ENCODE measurements at regions not wholly inside any gene's neighbourhood (a gene's known extent, or its start where the extent isn't known, plus 50 kb on each side); places are given as distances from the start of the nearest gene placed in this dataset.
"Not testable (repeated sequence)": the region's sequence is repeated elsewhere in the genome, so short reads cannot be mapped to it uniquely, and the experiment has no call there.

- Histone ChIP-seq H3K9ac (ENCODE audit: low read length in 2 of 2) (no peak overlapping the region), H3K27ac (ENCODE audit: low read length) (no peak overlapping the region), H3K4me3 (ENCODE audit: low read length in 2 of 2) (no peak overlapping the region), H3K9me3 (ENCODE audit: control insufficient read depth in 2 of 2, low read length in 2 of 2) (peaks cover 0 to 2% of the 10 kb centered on the region in 2 donors), H3K27me3 (ENCODE audit: control insufficient read depth in 1 of 2, insufficient read depth in 2 of 2, low read length in 2 of 2) (no peaks in the 10 kb centered on the region), H3K4me1 (ENCODE audit: control insufficient read depth, insufficient read depth, low read length) (no peaks in the 10 kb centered on the region), H3K36me3 (ENCODE audit: control insufficient read depth in 2 of 2, insufficient read depth in 2 of 2, low read length in 2 of 2) (no peaks in the 10 kb centered on the region)
These were observed 326.4 kb downstream of the DCHS2 start for GRCh38 chr4:154164931-154165839.

DNA sequence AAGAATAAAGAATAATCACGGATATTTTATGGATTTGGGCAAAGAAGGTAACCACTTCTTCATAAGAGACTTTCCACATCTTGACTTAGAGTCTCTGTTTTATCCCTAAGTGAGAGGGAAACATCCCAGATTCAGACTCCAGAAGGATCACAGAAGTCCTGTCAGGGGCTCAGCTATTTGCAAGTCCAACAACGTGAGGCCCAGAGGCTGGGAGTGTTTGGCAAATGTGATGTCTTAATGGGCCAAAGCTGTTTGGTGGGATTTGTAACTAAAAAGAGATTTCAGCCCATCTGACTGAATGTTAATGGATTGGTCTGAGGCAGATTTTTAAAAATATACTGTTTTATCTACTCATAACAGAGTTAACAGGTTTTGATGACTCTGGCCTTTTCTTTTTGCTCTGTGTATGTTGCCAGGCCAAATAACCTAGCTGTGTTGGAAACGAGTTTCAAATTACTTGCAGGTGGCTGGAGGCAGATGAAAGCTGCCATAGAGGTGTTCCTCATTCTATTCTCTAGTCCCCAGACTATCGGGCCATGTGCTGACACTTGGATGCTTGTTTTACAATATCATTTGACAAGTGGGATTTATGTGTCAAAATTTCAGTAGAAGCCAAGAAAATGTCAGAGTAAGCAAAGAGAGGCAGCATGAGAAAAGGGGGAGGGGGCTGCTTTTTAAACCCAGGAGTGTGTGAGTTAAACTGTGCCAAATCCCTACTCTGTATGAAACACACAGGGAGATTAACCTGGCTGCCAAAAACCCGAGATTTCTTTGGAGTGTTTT is 330.9 kb downstream of the DCHS2 start:
- no peak overlapping the region for H3K4me3 ChIP-seq (ENCODE audit: low read length in 2 of 2)
- H3K9me3 ChIP-seq (ENCODE audit: control insufficient read depth in 2 of 2, low read length in 2 of 2): peaks cover 0 to 2% of the 10 kb centered on the region in 2 donors
- no peaks in the 10 kb centered on the region for H3K27me3 ChIP-seq (ENCODE audit: control insufficient read depth in 1 of 2, insufficient read depth in 2 of 2, low read length in 2 of 2)
- H3K36me3 ChIP-seq (ENCODE audit: control insufficient read depth in 2 of 2, insufficient read depth in 2 of 2, low read length in 2 of 2): no peaks in the 10 kb centered on the region
- H3K4me1 ChIP-seq (ENCODE audit: control insufficient read depth, insufficient read depth, low read length): no peaks in the 10 kb centered on the region
- no peak overlapping the region for H3K9ac ChIP-seq (ENCODE audit: low read length in 2 of 2)
- no peak overlapping the region for H3K27ac ChIP-seq (ENCODE audit: low read length)

DNA sequence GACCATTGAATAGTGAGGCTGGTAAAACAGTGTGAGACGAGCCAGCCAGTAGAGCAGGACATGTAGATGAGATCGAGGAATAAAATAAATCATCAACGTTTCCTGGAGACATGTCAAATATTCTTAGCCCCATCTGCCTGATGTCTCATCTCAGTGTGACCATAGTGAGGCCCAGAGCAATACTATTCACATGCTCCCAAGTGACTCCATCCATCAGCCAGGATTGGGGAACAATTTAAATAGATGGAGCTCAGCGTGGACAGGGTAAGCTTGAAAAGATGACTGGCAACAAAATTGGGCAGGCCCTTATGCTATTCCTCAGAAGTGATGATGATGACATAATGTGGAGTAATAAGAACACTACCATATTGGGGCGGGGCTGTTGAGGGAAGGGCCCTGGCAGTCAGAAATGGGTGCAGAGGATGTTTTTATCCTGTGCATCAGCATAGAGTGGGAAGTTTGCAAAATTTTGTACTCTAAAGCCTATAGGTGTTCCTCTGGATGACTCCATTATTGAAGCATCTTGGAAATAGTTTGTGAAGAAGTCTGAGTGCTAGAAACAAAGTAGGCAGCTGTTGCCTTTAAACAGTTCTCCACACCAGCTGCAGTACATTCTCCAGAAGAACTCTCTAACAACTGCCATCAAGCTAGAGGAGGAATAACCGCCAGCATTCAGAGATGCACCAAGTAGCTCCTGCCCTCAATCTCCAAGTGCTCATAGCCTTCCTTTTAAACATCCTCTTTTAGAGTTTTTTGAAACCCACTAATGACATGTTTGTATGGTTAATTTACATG is 333.0 kb downstream of the DCHS2 start:
- no peaks in the 10 kb centered on the region for H3K36me3 ChIP-seq (ENCODE audit: control insufficient read depth in 2 of 2, insufficient read depth in 2 of 2, low read length in 2 of 2)
- no peak overlapping the region for H3K9ac ChIP-seq (ENCODE audit: low read length in 2 of 2)
- H3K27me3 ChIP-seq (ENCODE audit: control insufficient read depth in 1 of 2, insufficient read depth in 2 of 2, low read length in 2 of 2): no peaks in the 10 kb centered on the region
- no peak overlapping the region for H3K4me3 ChIP-seq (ENCODE audit: low read length in 2 of 2)
- H3K27ac ChIP-seq (ENCODE audit: low read length): no peak overlapping the region
- H3K9me3 ChIP-seq (ENCODE audit: control insufficient read depth in 2 of 2, low read length in 2 of 2): no peaks in the 10 kb centered on the region
- no peaks in the 10 kb centered on the region for H3K4me1 ChIP-seq (ENCODE audit: control insufficient read depth, insufficient read depth, low read length)

- Histone ChIP-seq H3K27ac (ENCODE audit: low read length) (no peak overlapping the region), H3K4me1 (ENCODE audit: control insufficient read depth, insufficient read depth, low read length) (no peaks in the 10 kb centered on the region), H3K4me3 (ENCODE audit: low read length in 2 of 2) (no peak overlapping the region), H3K9me3 (ENCODE audit: control insufficient read depth in 2 of 2, low read length in 2 of 2) (no peaks in the 10 kb centered on the region), H3K36me3 (ENCODE audit: control insufficient read depth in 2 of 2, insufficient read depth in 2 of 2, low read length in 2 of 2) (no peaks in the 10 kb centered on the region), H3K9ac (ENCODE audit: low read length in 2 of 2) (no peak overlapping the region), H3K27me3 (ENCODE audit: control insufficient read depth in 1 of 2, insufficient read depth in 2 of 2, low read length in 2 of 2) (no peaks in the 10 kb centered on the region)
These were observed 339.1 kb downstream of the DCHS2 start for GRCh38 chr4:154152546-154152945.

DNA sequence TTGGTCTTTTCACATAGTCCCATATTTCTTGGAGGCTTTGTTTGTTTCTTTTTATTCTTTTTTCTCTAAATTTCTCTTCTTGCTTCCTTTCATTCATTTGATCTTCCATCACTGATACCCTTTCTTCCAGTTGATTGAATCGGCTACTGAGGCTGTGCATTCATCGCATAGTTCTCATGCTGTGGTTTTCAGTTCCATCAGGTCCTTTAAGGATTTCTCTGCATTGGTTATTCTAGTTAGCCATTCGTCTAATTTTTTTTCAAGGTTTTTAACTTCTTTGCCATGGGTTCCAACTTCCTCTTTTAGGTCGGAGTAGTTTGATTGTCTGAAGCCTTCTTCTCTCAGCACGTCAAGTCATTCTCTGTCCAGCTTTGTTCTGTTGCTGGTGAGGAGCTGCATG is 342.4 kb downstream of the DCHS2 start:
- not testable (repeated sequence) for H3K36me3 ChIP-seq (ENCODE audit: control insufficient read depth in 2 of 2, insufficient read depth in 2 of 2, low read length in 2 of 2); H3K9me3 ChIP-seq (ENCODE audit: control insufficient read depth in 2 of 2, low read length in 2 of 2)

DNA sequence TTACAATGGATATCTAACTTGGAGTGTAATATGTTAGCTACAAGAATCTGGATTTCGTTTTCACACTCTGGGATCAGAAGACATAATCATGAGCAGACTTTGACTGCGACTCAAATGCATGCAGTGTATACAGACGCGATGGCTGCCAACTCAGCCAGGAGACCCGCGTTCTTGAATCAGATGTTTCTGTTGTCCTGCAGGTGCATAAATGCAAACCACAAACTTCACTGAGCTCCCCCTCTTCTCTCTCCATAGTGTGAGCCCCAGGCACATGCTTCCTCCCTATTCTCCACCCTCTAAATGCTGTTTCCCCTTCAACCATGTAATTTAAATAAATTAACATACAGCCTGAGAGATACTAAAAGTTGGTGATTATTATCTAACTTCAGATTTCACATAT is 347.9 kb downstream of the DCHS2 start:
- Histone ChIP-seq H3K4me1 (ENCODE audit: control insufficient read depth, insufficient read depth, low read length) (no peaks in the 10 kb centered on the region), H3K36me3 (ENCODE audit: control insufficient read depth in 2 of 2, insufficient read depth in 2 of 2, low read length in 2 of 2) (no peaks in the 10 kb centered on the region), H3K27ac (ENCODE audit: low read length) (no peak overlapping the region), H3K4me3 (ENCODE audit: low read length in 2 of 2) (no peak overlapping the region), H3K27me3 (ENCODE audit: control insufficient read depth in 1 of 2, insufficient read depth in 2 of 2, low read length in 2 of 2) (no peaks in the 10 kb centered on the region), H3K9ac (ENCODE audit: low read length in 2 of 2) (no peak overlapping the region), H3K9me3 (ENCODE audit: control insufficient read depth in 2 of 2, low read length in 2 of 2) (no peaks in the 10 kb centered on the region)

More for the DNA sequence above, 342.4 kb downstream of the DCHS2 start:
- H3K9ac ChIP-seq (ENCODE audit: low read length in 2 of 2); H3K27me3 ChIP-seq (ENCODE audit: control insufficient read depth in 1 of 2, insufficient read depth in 2 of 2, low read length in 2 of 2); H3K4me1 ChIP-seq (ENCODE audit: control insufficient read depth, insufficient read depth, low read length); H3K4me3 ChIP-seq (ENCODE audit: low read length in 2 of 2); H3K27ac ChIP-seq (ENCODE audit: low read length): not testable (repeated sequence)

GRCh38 chr4:154142664-154143063 is 348.9 kb downstream of the DCHS2 start:
- H3K27me3 ChIP-seq (ENCODE audit: control insufficient read depth in 1 of 2, insufficient read depth in 2 of 2, low read length in 2 of 2): no peaks in the 10 kb centered on the region
- no peak overlapping the region for H3K4me3 ChIP-seq (ENCODE audit: low read length in 2 of 2)
- no peaks in the 10 kb centered on the region for H3K4me1 ChIP-seq (ENCODE audit: control insufficient read depth, insufficient read depth, low read length)
- no peaks in the 10 kb centered on the region for H3K36me3 ChIP-seq (ENCODE audit: control insufficient read depth in 2 of 2, insufficient read depth in 2 of 2, low read length in 2 of 2)
- no peaks in the 10 kb centered on the region for H3K9me3 ChIP-seq (ENCODE audit: control insufficient read depth in 2 of 2, low read length in 2 of 2)
- no peak overlapping the region for H3K9ac ChIP-seq (ENCODE audit: low read length in 2 of 2)
- H3K27ac ChIP-seq (ENCODE audit: low read length): no peak overlapping the region

GRCh38 chr4:154140869-154141268 is 350.7 kb downstream of the DCHS2 start:
- Histone ChIP-seq H3K9me3 (ENCODE audit: control insufficient read depth in 2 of 2, low read length in 2 of 2) (no peaks in the 10 kb centered on the region), H3K4me1 (ENCODE audit: control insufficient read depth, insufficient read depth, low read length) (no peaks in the 10 kb centered on the region), H3K27ac (ENCODE audit: low read length) (no peak overlapping the region), H3K4me3 (ENCODE audit: low read length in 2 of 2) (no peak overlapping the region), H3K27me3 (ENCODE audit: control insufficient read depth in 1 of 2, insufficient read depth in 2 of 2, low read length in 2 of 2) (no peaks in the 10 kb centered on the region), H3K36me3 (ENCODE audit: control insufficient read depth in 2 of 2, insufficient read depth in 2 of 2, low read length in 2 of 2) (no peaks in the 10 kb centered on the region), H3K9ac (ENCODE audit: low read length in 2 of 2) (no peak overlapping the region)

DNA sequence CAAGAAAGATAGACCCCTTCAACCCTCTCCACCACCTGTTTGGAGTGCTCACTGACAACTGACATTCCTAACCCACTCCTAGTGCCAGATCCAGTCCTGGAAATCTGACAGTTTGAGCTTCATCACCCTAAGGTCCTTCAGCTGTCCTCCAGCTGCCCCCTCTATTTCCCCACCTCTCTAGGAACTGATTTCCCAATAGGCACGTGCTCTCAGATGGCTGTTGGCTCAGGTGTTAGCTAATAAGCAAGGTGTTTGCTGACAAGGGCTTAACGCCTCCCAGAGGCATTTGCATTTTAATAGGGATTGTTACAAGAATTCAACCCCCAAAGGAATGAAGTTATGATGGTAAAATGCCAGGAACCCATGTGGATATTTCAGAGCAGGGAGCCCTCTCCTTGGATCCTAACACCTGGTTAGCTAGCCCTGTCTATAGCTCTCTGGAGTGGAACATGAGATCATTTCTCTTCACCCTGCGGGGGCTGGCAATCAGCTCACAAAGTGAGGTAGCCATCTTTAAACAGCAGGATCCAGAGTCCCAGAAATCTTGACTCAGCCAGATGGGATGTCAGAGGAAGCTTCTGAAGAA is 348.5 kb upstream of the SFRP2 start:
- Histone ChIP-seq H3K36me3 (ENCODE audit: control insufficient read depth in 2 of 2, insufficient read depth in 2 of 2, low read length in 2 of 2) (no peaks in the 10 kb centered on the region), H3K27me3 (ENCODE audit: control insufficient read depth in 1 of 2, insufficient read depth in 2 of 2, low read length in 2 of 2) (no peaks in the 10 kb centered on the region), H3K9ac (ENCODE audit: low read length in 2 of 2) (no peak overlapping the region), H3K27ac (ENCODE audit: low read length) (no peak overlapping the region), H3K9me3 (ENCODE audit: control insufficient read depth in 2 of 2, low read length in 2 of 2) (no peaks in the 10 kb centered on the region), H3K4me1 (ENCODE audit: control insufficient read depth, insufficient read depth, low read length) (no peaks in the 10 kb centered on the region), H3K4me3 (ENCODE audit: low read length in 2 of 2) (no peak overlapping the region)

- Histone ChIP-seq H3K36me3 (ENCODE audit: control insufficient read depth in 2 of 2, insufficient read depth in 2 of 2, low read length in 2 of 2) (no peaks in the 10 kb centered on the region), H3K9me3 (ENCODE audit: control insufficient read depth in 2 of 2, low read length in 2 of 2) (no peaks in the 10 kb centered on the region), H3K4me1 (ENCODE audit: control insufficient read depth, insufficient read depth, low read length) (no peaks in the 10 kb centered on the region), H3K4me3 (ENCODE audit: low read length in 2 of 2) (no peak overlapping the region), H3K9ac (ENCODE audit: low read length in 2 of 2) (no peak overlapping the region), H3K27ac (ENCODE audit: low read length) (no peak overlapping the region), H3K27me3 (ENCODE audit: control insufficient read depth in 1 of 2, insufficient read depth in 2 of 2, low read length in 2 of 2) (no peaks in the 10 kb centered on the region)
These were observed 346.7 kb upstream of the SFRP2 start for GRCh38 chr4:154135576-154135975.
